ENCODE measurements at regions not wholly inside any gene's neighbourhood (a gene's known extent, or its start where the extent isn't known, plus 50 kb on each side); places are given as distances from the start of the nearest gene placed in this dataset.

- TF ChIP-seq, protein P1, sequence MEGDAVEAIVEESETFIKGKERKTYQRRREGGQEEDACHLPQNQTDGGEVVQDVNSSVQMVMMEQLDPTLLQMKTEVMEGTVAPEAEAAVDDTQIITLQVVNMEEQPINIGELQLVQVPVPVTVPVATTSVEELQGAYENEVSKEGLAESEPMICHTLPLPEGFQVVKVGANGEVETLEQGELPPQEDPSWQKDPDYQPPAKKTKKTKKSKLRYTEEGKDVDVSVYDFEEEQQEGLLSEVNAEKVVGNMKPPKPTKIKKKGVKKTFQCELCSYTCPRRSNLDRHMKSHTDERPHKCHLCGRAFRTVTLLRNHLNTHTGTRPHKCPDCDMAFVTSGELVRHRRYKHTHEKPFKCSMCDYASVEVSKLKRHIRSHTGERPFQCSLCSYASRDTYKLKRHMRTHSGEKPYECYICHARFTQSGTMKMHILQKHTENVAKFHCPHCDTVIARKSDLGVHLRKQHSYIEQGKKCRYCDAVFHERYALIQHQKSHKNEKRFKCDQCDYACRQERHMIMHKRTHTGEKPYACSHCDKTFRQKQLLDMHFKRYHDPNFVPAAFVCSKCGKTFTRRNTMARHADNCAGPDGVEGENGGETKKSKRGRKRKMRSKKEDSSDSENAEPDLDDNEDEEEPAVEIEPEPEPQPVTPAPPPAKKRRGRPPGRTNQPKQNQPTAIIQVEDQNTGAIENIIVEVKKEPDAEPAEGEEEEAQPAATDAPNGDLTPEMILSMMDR (IDR thresholded peaks at IDR 0.05; ENCODE audit: low read depth, low read length): no peak
- no peak for TF ChIP-seq POLR2A (IDR thresholded peaks at IDR 0.05; ENCODE audit: extremely low read depth, insufficient read length)
- TF ChIP-seq, protein P2, sequence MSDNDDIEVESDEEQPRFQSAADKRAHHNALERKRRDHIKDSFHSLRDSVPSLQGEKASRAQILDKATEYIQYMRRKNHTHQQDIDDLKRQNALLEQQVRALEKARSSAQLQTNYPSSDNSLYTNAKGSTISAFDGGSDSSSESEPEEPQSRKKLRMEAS (IDR thresholded peaks at IDR 0.05; ENCODE audit: low read depth, low read length): no peak
- no peak for TF ChIP-seq MYC (IDR thresholded peaks at IDR 0.05; ENCODE audit: low read depth, low read length)
Observed at GRCh38 chr6:72476646-72477045, 145.2 kb upstream of the KCNQ5 start.

All from NB4 (cell line).